GM12878 (cell line): ENCODE measurements at regions not wholly inside any gene's neighbourhood (a gene's known extent, or its start where the extent isn't known, plus 50 kb on each side); places are given as distances from the start of the nearest gene placed in this dataset.

ENCODE experiments used
- ATF3 ChIP-seq: IDR thresholded peaks from 2 replicates; pipeline ENCODE4 v1.6.1; 2011; ENCODE audit warnings: low read depth, mild to moderate bottlenecking, low read length, moderate library complexity, borderline replicate concordance; ENCODE audit errors: extremely low read depth
- CBX5 ChIP-seq: sonication (generic); IDR thresholded peaks from 2 replicates; pipeline ENCODE4 v1.6.1; 2016; ENCODE audit warnings: low read depth, moderate library complexity, mild to moderate bottlenecking, inconsistent platforms
- CTCF ChIP-seq, 3 experiments: IDR thresholded peaks in 2 of 3; conservative IDR thresholded peaks in 1 of 3; 2 replicates each; pipeline ENCODE4 v1.5.1; 2011; ENCODE audit warnings: low read depth in 3 of 3, low read length in 3 of 3, mild to moderate bottlenecking in 3 of 3, control low read depth in 2 of 3, moderate library complexity in 2 of 3, inconsistent platforms in 1 of 3, mixed read lengths in 1 of 3; ENCODE audit not compliant: control insufficient read depth in 2 of 3, insufficient read depth in 1 of 3; ENCODE audit errors: extremely low read depth in 1 of 3
- ETV6 ChIP-seq, 2 experiments: fragments of 450-650 bp in 1 of 2; IDR thresholded peaks in 1 of 2; conservative IDR thresholded peaks in 1 of 2; 2 replicates each; pipeline ENCODE4 v1.6.1; 2014; ENCODE audit warnings: antibody characterized with exemption in 1 of 2, borderline replicate concordance in 1 of 2, low read depth in 1 of 2, mild to moderate bottlenecking in 1 of 2, moderate library complexity in 1 of 2
- POLR2A ChIP-seq: IDR thresholded peaks from 2 replicates; pipeline ENCODE4 v1.6.1; 2011; ENCODE audit warnings: low read depth, mild to moderate bottlenecking, low read length

- no peak for TF ChIP-seq ATF3
- no peak for TF ChIP-seq ETV6 (conservative IDR thresholded peaks at IDR 0.05 in 1 of 2, IDR thresholded peaks at IDR 0.05 in 1 of 2; ENCODE audit: borderline replicate concordance in 1 of 2, low read depth in 1 of 2)
- no peak for TF ChIP-seq CBX5
- TF ChIP-seq CTCF (IDR thresholded peaks at IDR 0.05 in 2 of 3, conservative IDR thresholded peaks at IDR 0.05 in 1 of 3; ENCODE audit: control insufficient read depth in 2 of 3, extremely low read depth in 1 of 3, insufficient read depth in 1 of 3, low read depth in 3 of 3, low read length in 3 of 3): no peak
- no peak for TF ChIP-seq POLR2A
Observed at GRCh38 chr2:66069937-66070720, 364.8 kb upstream of the MEIS1 start.
